ENCODE measurements at regions not wholly inside any gene's neighbourhood (a gene's known extent, or its start where the extent isn't known, plus 50 kb on each side); places are given as distances from the start of the nearest gene placed in this dataset.
"Not testable (repeated sequence)": the region's sequence is repeated elsewhere in the genome, so short reads cannot be mapped to it uniquely, and the experiment has no call there.

DNA sequence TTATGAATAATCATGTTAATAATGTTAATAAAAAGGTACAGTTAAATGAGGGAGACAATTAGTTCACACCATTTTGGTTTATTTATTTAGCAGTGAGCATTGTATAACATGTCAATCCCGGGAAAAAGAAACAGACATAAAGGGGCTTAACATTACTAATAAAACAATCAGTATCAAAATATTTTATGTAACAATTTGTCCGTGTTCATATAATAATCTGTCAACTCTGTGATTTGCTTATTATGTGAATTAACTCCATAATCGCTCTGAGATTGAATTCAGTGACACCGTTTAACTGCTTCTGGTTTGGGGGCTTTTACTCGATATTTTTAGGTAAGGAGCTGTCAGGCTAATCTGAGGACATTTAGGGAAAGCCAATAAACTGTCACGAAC is 95.8 kb upstream of the HMGA2 start:
- POLR2A ChIA-PET (ENCODE audit: unreplicated experiment) = no interaction called here

DNA sequence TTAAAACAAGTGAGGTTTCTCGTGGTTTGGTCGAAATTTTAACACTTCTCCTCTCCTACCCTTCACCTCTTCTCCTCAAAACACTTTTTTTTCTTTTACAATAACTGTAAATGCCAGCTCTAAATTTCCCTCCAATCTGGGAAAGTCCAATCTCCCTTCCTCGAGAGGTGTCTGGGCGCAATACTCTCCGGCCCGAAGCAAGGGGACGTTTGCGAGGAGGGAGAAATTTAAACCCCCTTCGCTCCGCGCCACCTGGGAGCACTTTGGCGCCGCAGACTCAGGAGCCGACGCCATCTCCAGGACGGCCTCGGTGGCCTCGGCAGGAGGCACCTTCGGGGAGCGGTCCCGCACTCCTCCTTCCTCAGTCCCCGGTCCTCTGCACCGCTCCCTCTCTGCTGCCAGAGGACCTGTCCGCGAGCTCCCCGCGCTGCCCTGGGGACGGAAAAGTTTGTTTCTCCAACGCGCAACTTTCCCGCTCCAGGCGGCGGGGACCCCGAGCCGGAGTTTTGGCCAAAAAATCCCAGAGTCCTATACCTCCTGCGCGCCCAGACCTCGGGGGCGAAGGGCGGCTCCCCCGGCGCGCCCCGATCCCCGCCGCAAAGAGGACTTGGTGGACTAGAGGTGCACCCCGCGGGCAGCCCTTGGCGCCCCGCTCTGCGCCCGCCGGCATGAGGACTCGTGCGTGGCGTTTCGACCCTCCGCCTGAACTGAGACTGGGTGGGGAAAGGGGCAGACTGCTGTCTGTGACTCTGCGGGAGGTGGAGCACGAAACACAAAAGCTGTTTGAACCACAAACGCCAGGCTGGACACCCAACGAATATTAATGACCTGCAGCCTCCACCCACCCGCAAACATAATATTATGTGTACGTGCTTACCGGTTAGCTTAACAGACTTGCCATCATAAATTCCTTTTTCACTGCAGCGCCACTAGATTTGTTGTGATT is 95.2 kb upstream of the HMGA2 start:
- CTCF ChIA-PET = no interaction called here
- no peak overlapping the region for H3K4me3 ChIP-seq (ENCODE audit: low read length)
- no TSS peak for BruUV-seq (replicated peaks)
- H3K27ac ChIP-seq (ENCODE audit: low read length) = no peak overlapping the region
- H3K9me3 ChIP-seq (ENCODE audit: low read length) = no peaks in the 10 kb centered on the region
- H3K79me2 ChIP-seq (ENCODE audit: low read length) = no peaks in the 10 kb centered on the region
- H3K9me2 ChIP-seq (replicated peaks; ENCODE audit: low read length) = no peaks in the 10 kb centered on the region
- intact Hi-C loops (cut with micrococcal nuclease) = no loop called here
- POLR2A ChIA-PET (ENCODE audit: unreplicated experiment) = no interaction called here
- H3K9ac ChIP-seq (ENCODE audit: low read length) = no peak overlapping the region
- DNase-seq (no peak), ATAC-seq (no peak)
- no peaks in the 10 kb centered on the region for H3F3A ChIP-seq (ENCODE audit: low read length, unreplicated experiment)
- H4K20me1 ChIP-seq (ENCODE audit: low read length) = no peaks in the 10 kb centered on the region
- no peaks in the 10 kb centered on the region for H3K36me3 ChIP-seq (ENCODE audit: low read depth, low read length)
- 0 out of 2 replicates have a peak overlapping the region, but pooled peaks have one; percentile 0 for H2AFZ ChIP-seq (ENCODE audit: low read length)
- TF ChIP-seq EZH2phosphoT487 (IDR thresholded peaks at IDR 0.05; ENCODE audit: borderline replicate concordance, low read length) (no peak), EZH2 (IDR thresholded peaks at IDR 0.05; ENCODE audit: low read length, unreplicated experiment) (no peak)
- TF ChIP-seq, protein P1, sequence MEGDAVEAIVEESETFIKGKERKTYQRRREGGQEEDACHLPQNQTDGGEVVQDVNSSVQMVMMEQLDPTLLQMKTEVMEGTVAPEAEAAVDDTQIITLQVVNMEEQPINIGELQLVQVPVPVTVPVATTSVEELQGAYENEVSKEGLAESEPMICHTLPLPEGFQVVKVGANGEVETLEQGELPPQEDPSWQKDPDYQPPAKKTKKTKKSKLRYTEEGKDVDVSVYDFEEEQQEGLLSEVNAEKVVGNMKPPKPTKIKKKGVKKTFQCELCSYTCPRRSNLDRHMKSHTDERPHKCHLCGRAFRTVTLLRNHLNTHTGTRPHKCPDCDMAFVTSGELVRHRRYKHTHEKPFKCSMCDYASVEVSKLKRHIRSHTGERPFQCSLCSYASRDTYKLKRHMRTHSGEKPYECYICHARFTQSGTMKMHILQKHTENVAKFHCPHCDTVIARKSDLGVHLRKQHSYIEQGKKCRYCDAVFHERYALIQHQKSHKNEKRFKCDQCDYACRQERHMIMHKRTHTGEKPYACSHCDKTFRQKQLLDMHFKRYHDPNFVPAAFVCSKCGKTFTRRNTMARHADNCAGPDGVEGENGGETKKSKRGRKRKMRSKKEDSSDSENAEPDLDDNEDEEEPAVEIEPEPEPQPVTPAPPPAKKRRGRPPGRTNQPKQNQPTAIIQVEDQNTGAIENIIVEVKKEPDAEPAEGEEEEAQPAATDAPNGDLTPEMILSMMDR (conservative IDR thresholded peaks at IDR 0.05; ENCODE audit: low read depth, low read length) = no peak
- no peak overlapping the region for H3K4me2 ChIP-seq (ENCODE audit: low read length)
- H3K27me3 ChIP-seq (ENCODE audit: low read length) = no peaks in the 10 kb centered on the region
- H3K4me1 ChIP-seq (ENCODE audit: insufficient read depth, low read length) = no peaks in the 10 kb centered on the region

More for the DNA sequence above, 95.8 kb upstream of the HMGA2 start:
- Histone ChIP-seq H3K4me2 (ENCODE audit: low read length) (no peak overlapping the region), H3K79me2 (ENCODE audit: low read length) (no peaks in the 10 kb centered on the region), H3K27me3 (ENCODE audit: low read length) (no peaks in the 10 kb centered on the region), H3F3A (ENCODE audit: low read length, unreplicated experiment) (no peaks in the 10 kb centered on the region), H2AFZ (ENCODE audit: low read length) (peak overlapping the region; percentile 0; the same call in 1 of the 2 replicates), H3K27ac (ENCODE audit: low read length) (no peak overlapping the region), H3K9ac (ENCODE audit: low read length) (no peak overlapping the region), H3K9me2 (replicated peaks; ENCODE audit: low read length) (no peaks in the 10 kb centered on the region), H3K36me3 (ENCODE audit: low read depth, low read length) (no peaks in the 10 kb centered on the region), H3K4me3 (ENCODE audit: low read length) (no peak overlapping the region), H4K20me1 (ENCODE audit: low read length) (no peaks in the 10 kb centered on the region), H3K9me3 (ENCODE audit: low read length) (no peaks in the 10 kb centered on the region), H3K4me1 (ENCODE audit: insufficient read depth, low read length) (no peaks in the 10 kb centered on the region)
- CTCF ChIA-PET = no interaction called here
- TF ChIP-seq EZH2phosphoT487 (IDR thresholded peaks at IDR 0.05; ENCODE audit: borderline replicate concordance, low read length) (no peak), EZH2 (IDR thresholded peaks at IDR 0.05; ENCODE audit: low read length, unreplicated experiment) (no peak)
- TF ChIP-seq, protein P1 (conservative IDR thresholded peaks at IDR 0.05; ENCODE audit: low read depth, low read length) = no peak
- BruUV-seq (replicated peaks) = no TSS peak
- DNase-seq = no peak
- ATAC-seq = no peak
- intact Hi-C loops (cut with micrococcal nuclease) = no loop called here

DNA sequence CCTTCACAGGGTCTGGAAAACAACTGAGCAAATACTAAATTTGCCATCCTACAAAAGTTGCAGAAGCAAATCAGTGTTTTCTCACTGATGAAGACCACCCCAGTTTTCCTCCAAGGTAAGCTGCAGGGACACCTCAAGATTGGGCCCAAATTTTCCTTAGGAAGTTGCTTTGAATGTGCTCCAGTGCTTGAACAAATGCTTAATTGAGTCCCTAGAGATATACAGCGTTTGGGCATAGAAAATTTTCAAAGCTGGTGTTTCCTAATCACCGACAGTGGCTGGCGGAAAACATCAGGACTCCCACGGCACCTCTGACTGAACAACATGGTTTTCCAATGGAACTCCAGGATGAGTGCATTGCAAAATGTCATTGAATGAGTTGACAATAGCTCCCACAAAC is 92.5 kb upstream of the HMGA2 start:
- no peak overlapping the region for H3K27ac ChIP-seq (ENCODE audit: low read length)
- H3K79me2 ChIP-seq (ENCODE audit: low read length) = no peaks in the 10 kb centered on the region
- no peaks in the 10 kb centered on the region for H3K9me3 ChIP-seq (ENCODE audit: low read length)
- H3K9ac ChIP-seq (ENCODE audit: low read length) = no peak overlapping the region
- H4K20me1 ChIP-seq (ENCODE audit: low read length) = no peaks in the 10 kb centered on the region
- H3K4me3 ChIP-seq (ENCODE audit: low read length) = no peak overlapping the region
- ATAC-seq (no peak), DNase-seq (no peak)
- CTCF ChIA-PET = no interaction called here
- H3F3A ChIP-seq (ENCODE audit: low read length, unreplicated experiment) = no peaks in the 10 kb centered on the region
- no peaks in the 10 kb centered on the region for H3K9me2 ChIP-seq (replicated peaks; ENCODE audit: low read length)
- no peaks in the 10 kb centered on the region for H3K4me1 ChIP-seq (ENCODE audit: insufficient read depth, low read length)
- no peaks in the 10 kb centered on the region for H3K27me3 ChIP-seq (ENCODE audit: low read length)
- no peak for TF ChIP-seq EZH2phosphoT487 (IDR thresholded peaks at IDR 0.05; ENCODE audit: borderline replicate concordance, low read length)
- TF ChIP-seq EZH2 (IDR thresholded peaks at IDR 0.05; ENCODE audit: low read length, unreplicated experiment) = no peak
- TF ChIP-seq, protein P1 (conservative IDR thresholded peaks at IDR 0.05; ENCODE audit: low read depth, low read length) = no peak
- H3K36me3 ChIP-seq (ENCODE audit: low read depth, low read length) = no peaks in the 10 kb centered on the region
- no TSS peak for BruUV-seq (replicated peaks)
- POLR2A ChIA-PET (ENCODE audit: unreplicated experiment) = no interaction called here
- H3K4me2 ChIP-seq (ENCODE audit: low read length) = no peak overlapping the region
- no peak overlapping the region for H2AFZ ChIP-seq (ENCODE audit: low read length)
- intact Hi-C loops (cut with micrococcal nuclease) = no loop called here

DNA sequence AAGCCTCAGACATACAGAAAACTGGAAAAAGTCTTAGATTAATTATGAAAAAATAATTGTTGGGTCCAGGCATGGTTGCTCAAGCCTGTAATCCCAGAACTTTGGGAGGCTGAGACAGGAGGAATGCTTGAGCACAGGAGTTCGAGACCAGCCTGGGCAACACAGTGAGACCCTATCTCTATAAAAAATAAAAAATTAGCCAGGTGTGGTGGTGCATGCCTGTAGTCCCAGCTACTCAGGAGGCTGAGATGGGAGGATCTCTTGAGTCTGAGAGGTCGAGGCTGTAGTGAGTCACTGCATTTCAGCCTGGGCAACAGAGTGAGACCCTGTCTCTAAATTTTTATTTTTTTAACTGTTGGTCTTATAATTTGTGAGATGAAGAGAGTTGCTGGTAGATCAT is 90.6 kb upstream of the HMGA2 start:
- H3K4me3 ChIP-seq (ENCODE audit: low read length); H3K4me1 ChIP-seq (ENCODE audit: insufficient read depth, low read length); H3K9me3 ChIP-seq (ENCODE audit: low read length); ATAC-seq; H3K36me3 ChIP-seq (ENCODE audit: low read depth, low read length); BruUV-seq (replicated peaks); H3K27ac ChIP-seq (ENCODE audit: low read length); H2AFZ ChIP-seq (ENCODE audit: low read length); H3K9ac ChIP-seq (ENCODE audit: low read length); H3F3A ChIP-seq (ENCODE audit: low read length, unreplicated experiment); H3K79me2 ChIP-seq (ENCODE audit: low read length); CTCF ChIA-PET; H4K20me1 ChIP-seq (ENCODE audit: low read length); POLR2A ChIA-PET (ENCODE audit: unreplicated experiment); intact Hi-C loops (cut with micrococcal nuclease); H3K9me2 ChIP-seq (replicated peaks; ENCODE audit: low read length); H3K27me3 ChIP-seq (ENCODE audit: low read length); DNase-seq; H3K4me2 ChIP-seq (ENCODE audit: low read length): not testable (repeated sequence)
